NCI-H748 (cell line): ENCODE measurements at regions not wholly inside any gene's neighbourhood (a gene's known extent, or its start where the extent isn't known, plus 50 kb on each side); places are given as distances from the start of the nearest gene placed in this dataset.

Experiments used
- DNase-seq: peaks from one replicate; lab custom pipeline; 2025; ENCODE audit not compliant: unreplicated experiment; lab: John Stamatoyannopoulos, UW

GRCh38 chr6:84466511-84466910 is 239.1 kb upstream of the CEP162 start:
- no peak for DNase-seq

GRCh38 chr6:84464471-84464870 is 237.0 kb upstream of the CEP162 start:
- no peak for DNase-seq

- DNase-seq: no peak
Measured at GRCh38 chr6:84462698-84463097, 235.3 kb upstream of the CEP162 start.

- no peak for DNase-seq
Measured at GRCh38 chr6:84461461-84461860, 234.0 kb upstream of the CEP162 start.

- no peak for DNase-seq
Measured at GRCh38 chr6:84460491-84460890, 233.0 kb upstream of the CEP162 start.

GRCh38 chr6:84459401-84459800 is 232.0 kb upstream of the CEP162 start:
- no peak for DNase-seq

GRCh38 chr6:84458271-84458670 is 230.8 kb upstream of the CEP162 start:
- no peak for DNase-seq

- DNase-seq: no peak
Measured at GRCh38 chr6:84457276-84457675, 229.8 kb upstream of the CEP162 start.

GRCh38 chr6:84456803-84457202 is 229.4 kb upstream of the CEP162 start:
- no peak for DNase-seq

- DNase-seq: no peak
Measured at GRCh38 chr6:84455511-84456029, 228.1 kb upstream of the CEP162 start.

- no peak for DNase-seq
Measured at GRCh38 chr6:84453499-84453898, 226.1 kb upstream of the CEP162 start.

GRCh38 chr6:84450018-84450417 is 222.6 kb upstream of the CEP162 start:
- no peak for DNase-seq

- DNase-seq: peak; percentile 86
Measured at GRCh38 chr6:84449220-84449619, 221.8 kb upstream of the CEP162 start.

- no peak for DNase-seq
Measured at GRCh38 chr6:84448331-84448730, 220.9 kb upstream of the CEP162 start.

- no peak for DNase-seq
Measured at GRCh38 chr6:84447651-84448050, 220.2 kb upstream of the CEP162 start.

GRCh38 chr6:84445068-84445467 is 217.6 kb upstream of the CEP162 start:
- DNase-seq: no peak

GRCh38 chr6:84442208-84442607 is 214.8 kb upstream of the CEP162 start:
- no peak for DNase-seq

- DNase-seq: no peak
Measured at GRCh38 chr6:84441456-84441855, 214.0 kb upstream of the CEP162 start.

GRCh38 chr6:84434550-84434949 is 207.1 kb upstream of the CEP162 start:
- DNase-seq: no peak

GRCh38 chr6:84432619-84433018 is 205.2 kb upstream of the CEP162 start:
- no peak for DNase-seq

- DNase-seq: peak; percentile 62
Measured at GRCh38 chr6:84428300-84428907, 201.0 kb upstream of the CEP162 start.

GRCh38 chr6:84425971-84426705 is 198.7 kb upstream of the CEP162 start:
- DNase-seq: peak; percentile 7

GRCh38 chr6:84424956-84425355 is 197.5 kb upstream of the CEP162 start:
- peak; percentile 16 for DNase-seq
